AG10803 (cell line): ENCODE measurements at regions not wholly inside any gene's neighbourhood (a gene's known extent, or its start where the extent isn't known, plus 50 kb on each side); places are given as distances from the start of the nearest gene placed in this dataset.

Experiments
- DNase-seq: peaks from one replicate; pipeline ENCODE4 v3.0.0; 2010; ENCODE audit warnings: low read depth
- H3K4me3 ChIP-seq: 2 replicates; pipeline ENCODE4 v1.5.1; 2011; ENCODE audit warnings: mild to moderate bottlenecking, low read length, control low read depth
- CTCF ChIP-seq: conservative IDR thresholded peaks from 2 replicates; pipeline ENCODE4 v1.5.1; 2011; ENCODE audit warnings: mild to moderate bottlenecking, low read length, control low read depth, inconsistent platforms

- DNase-seq, result no peak
- no peak overlapping the region for H3K4me3 ChIP-seq
- TF ChIP-seq CTCF, result no peak
These were observed 260.2 kb downstream of the TMEM38B start for GRCh38 chr9:105954517-105954916.

GRCh38 chr9:105957830-105958229 is 263.5 kb downstream of the TMEM38B start:
- no peak for DNase-seq
- no peak for TF ChIP-seq CTCF

GRCh38 chr9:105958587-105958986 is 264.2 kb downstream of the TMEM38B start:
- no peak overlapping the region for H3K4me3 ChIP-seq
- DNase-seq, result no peak
- TF ChIP-seq CTCF, result no peak

More at GRCh38 chr9:105957830-105958229, 263.5 kb downstream of the TMEM38B start:
- no peak overlapping the region for H3K4me3 ChIP-seq

GRCh38 chr9:105959531-105959930 is 265.2 kb downstream of the TMEM38B start:
- H3K4me3 ChIP-seq, result no peak overlapping the region
- no peak for DNase-seq
- no peak for TF ChIP-seq CTCF

- DNase-seq, result no peak
- no peak overlapping the region for H3K4me3 ChIP-seq
- TF ChIP-seq CTCF, result no peak
These were observed 269.2 kb downstream of the TMEM38B start for GRCh38 chr9:105963343-105964099.

GRCh38 chr9:105964156-105964555 is 269.8 kb downstream of the TMEM38B start:
- no peak for TF ChIP-seq CTCF

GRCh38 chr9:105966834-105967233 is 272.5 kb downstream of the TMEM38B start:
- no peak overlapping the region for H3K4me3 ChIP-seq
- DNase-seq, result no peak
- no peak for TF ChIP-seq CTCF

More at GRCh38 chr9:105964156-105964555, 269.8 kb downstream of the TMEM38B start:
- no peak for DNase-seq
- no peak overlapping the region for H3K4me3 ChIP-seq
